ENCODE measurements at regions not wholly inside any gene's neighbourhood (a gene's known extent, or its start where the extent isn't known, plus 50 kb on each side); places are given as distances from the start of the nearest gene placed in this dataset.
"Not testable (repeated sequence)": the region's sequence is repeated elsewhere in the genome, so short reads cannot be mapped to it uniquely, and the experiment has no call there.

GRCh38 chr5:27125856-27126255, 87.5 kb upstream of the CDH9 start:
- no peak for DNase-seq (ENCODE audit: low spot score)
- TF ChIP-seq CTCF (IDR thresholded peaks at IDR 0.05; ENCODE audit: extremely low read depth, insufficient read depth, missing control alignments) = no peak

GRCh38 chr5:27124590-27124989, 86.2 kb upstream of the CDH9 start:
- in situ Hi-C loops (cut with MboI; ENCODE audit: low pct_unique_long_range_greater_than_20kb, low sequenced_read_pairs, unreplicated experiment) = no loop called here
- TF ChIP-seq CTCF (IDR thresholded peaks at IDR 0.05; ENCODE audit: extremely low read depth, insufficient read depth, missing control alignments) = peak; percentile 7
- no peak for DNase-seq (ENCODE audit: low spot score)

More at GRCh38 chr5:27125856-27126255, 87.5 kb upstream of the CDH9 start:
- in situ Hi-C loops (cut with MboI; ENCODE audit: low pct_unique_long_range_greater_than_20kb, low sequenced_read_pairs, unreplicated experiment) = no loop called here

- DNase-seq (ENCODE audit: low spot score); in situ Hi-C loops (cut with MboI; ENCODE audit: low pct_unique_long_range_greater_than_20kb, low sequenced_read_pairs, unreplicated experiment): not testable (repeated sequence)
Measured at GRCh38 chr5:27119736-27120321, 81.4 kb upstream of the CDH9 start.

GRCh38 chr5:27103486-27103885, 65.1 kb upstream of the CDH9 start:
- no peak for TF ChIP-seq CTCF (IDR thresholded peaks at IDR 0.05; ENCODE audit: extremely low read depth, insufficient read depth, missing control alignments)
- no peak for DNase-seq (ENCODE audit: low spot score)
- in situ Hi-C loops (cut with MboI; ENCODE audit: low pct_unique_long_range_greater_than_20kb, low sequenced_read_pairs, unreplicated experiment) = no loop called here

- in situ Hi-C loops (cut with MboI; ENCODE audit: low pct_unique_long_range_greater_than_20kb, low sequenced_read_pairs, unreplicated experiment); DNase-seq (ENCODE audit: low spot score): not testable (repeated sequence)
Measured at GRCh38 chr5:27095761-27096160, 57.4 kb upstream of the CDH9 start.

GRCh38 chr5:27093279-27093678, 54.9 kb upstream of the CDH9 start:
- DNase-seq (ENCODE audit: low spot score) = no peak
- TF ChIP-seq CTCF (IDR thresholded peaks at IDR 0.05; ENCODE audit: extremely low read depth, insufficient read depth, missing control alignments) = no peak
- in situ Hi-C loops (cut with MboI; ENCODE audit: low pct_unique_long_range_greater_than_20kb, low sequenced_read_pairs, unreplicated experiment) = no loop called here

- DNase-seq (ENCODE audit: low spot score) = no peak
- no peak for TF ChIP-seq CTCF (IDR thresholded peaks at IDR 0.05; ENCODE audit: extremely low read depth, insufficient read depth, missing control alignments)
- in situ Hi-C loops (cut with MboI; ENCODE audit: low pct_unique_long_range_greater_than_20kb, low sequenced_read_pairs, unreplicated experiment) = no loop called here
Measured at GRCh38 chr5:27091858-27092257, 53.5 kb upstream of the CDH9 start.

GRCh38 chr5:27088822-27089221, 50.4 kb upstream of the CDH9 start:
- in situ Hi-C loops (cut with MboI; ENCODE audit: low pct_unique_long_range_greater_than_20kb, low sequenced_read_pairs, unreplicated experiment); DNase-seq (ENCODE audit: low spot score): not testable (repeated sequence)
